ENCODE measurements at regions not wholly inside any gene's neighbourhood (a gene's known extent, or its start where the extent isn't known, plus 50 kb on each side); places are given as distances from the start of the nearest gene placed in this dataset.
"Not testable (repeated sequence)": the region's sequence is repeated elsewhere in the genome, so short reads cannot be mapped to it uniquely, and the experiment has no call there.

DNA sequence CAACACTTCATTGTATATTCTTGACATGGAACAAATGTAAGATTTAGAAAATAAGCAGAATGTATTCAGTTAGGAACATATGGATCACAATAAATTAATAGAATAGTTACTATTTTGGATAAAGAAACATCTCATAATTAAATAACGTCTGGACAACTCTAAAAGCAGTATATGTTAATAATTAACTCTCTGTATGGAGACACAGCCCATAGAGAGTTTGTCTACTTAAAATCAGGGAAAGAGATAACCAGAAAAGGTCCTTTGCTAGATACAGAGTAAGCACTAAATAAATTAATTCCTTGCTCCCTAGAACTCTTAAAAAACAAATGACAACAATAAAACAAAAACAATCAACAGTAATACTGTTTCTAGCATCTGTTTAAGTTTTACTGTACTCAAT, 184.4 kb upstream of the THSD7A start:
- H3K4me2 ChIP-seq (ENCODE audit: insufficient read depth, low read length), result no peak overlapping the region
- no peak overlapping the region for H2AFZ ChIP-seq (ENCODE audit: low read depth, low read length)
- no peaks in the 10 kb centered on the region for H4K20me1 ChIP-seq (ENCODE audit: insufficient read depth, low read length)
- H3K79me2 ChIP-seq (ENCODE audit: insufficient read depth, low read length), result no peaks in the 10 kb centered on the region
- H3K9me3 ChIP-seq (ENCODE audit: insufficient read depth, low read length, severe bottlenecking), result no peaks in the 10 kb centered on the region
- H3K4me3 ChIP-seq (ENCODE audit: low read depth in 1 of 2, low read length in 2 of 2), result no peak overlapping the region
- H3K27ac ChIP-seq (ENCODE audit: low read length), result no peak overlapping the region
- DNase-seq (no peak), ATAC-seq (ENCODE audit: insufficient read depth, low read depth) (no peak)
- H3K27me3 ChIP-seq (ENCODE audit: insufficient read depth, low read length, poor library complexity), result no peaks in the 10 kb centered on the region
- no peak overlapping the region for H3K9ac ChIP-seq (ENCODE audit: low read depth, low read length)
- H3K36me3 ChIP-seq (ENCODE audit: insufficient read depth, low read length), result no peaks in the 10 kb centered on the region
- H3K4me1 ChIP-seq (ENCODE audit: insufficient read depth, low read length), result no peaks in the 10 kb centered on the region
- TF ChIP-seq, protein P1, sequence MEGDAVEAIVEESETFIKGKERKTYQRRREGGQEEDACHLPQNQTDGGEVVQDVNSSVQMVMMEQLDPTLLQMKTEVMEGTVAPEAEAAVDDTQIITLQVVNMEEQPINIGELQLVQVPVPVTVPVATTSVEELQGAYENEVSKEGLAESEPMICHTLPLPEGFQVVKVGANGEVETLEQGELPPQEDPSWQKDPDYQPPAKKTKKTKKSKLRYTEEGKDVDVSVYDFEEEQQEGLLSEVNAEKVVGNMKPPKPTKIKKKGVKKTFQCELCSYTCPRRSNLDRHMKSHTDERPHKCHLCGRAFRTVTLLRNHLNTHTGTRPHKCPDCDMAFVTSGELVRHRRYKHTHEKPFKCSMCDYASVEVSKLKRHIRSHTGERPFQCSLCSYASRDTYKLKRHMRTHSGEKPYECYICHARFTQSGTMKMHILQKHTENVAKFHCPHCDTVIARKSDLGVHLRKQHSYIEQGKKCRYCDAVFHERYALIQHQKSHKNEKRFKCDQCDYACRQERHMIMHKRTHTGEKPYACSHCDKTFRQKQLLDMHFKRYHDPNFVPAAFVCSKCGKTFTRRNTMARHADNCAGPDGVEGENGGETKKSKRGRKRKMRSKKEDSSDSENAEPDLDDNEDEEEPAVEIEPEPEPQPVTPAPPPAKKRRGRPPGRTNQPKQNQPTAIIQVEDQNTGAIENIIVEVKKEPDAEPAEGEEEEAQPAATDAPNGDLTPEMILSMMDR (IDR thresholded peaks at IDR 0.05; ENCODE audit: borderline replicate concordance, extremely low read depth, low read length, poor library complexity, severe bottlenecking), result no peak
- no peak for TF ChIP-seq EZH2 (IDR thresholded peaks at IDR 0.05; ENCODE audit: borderline replicate concordance, low read depth, low read length, severe bottlenecking)

DNA sequence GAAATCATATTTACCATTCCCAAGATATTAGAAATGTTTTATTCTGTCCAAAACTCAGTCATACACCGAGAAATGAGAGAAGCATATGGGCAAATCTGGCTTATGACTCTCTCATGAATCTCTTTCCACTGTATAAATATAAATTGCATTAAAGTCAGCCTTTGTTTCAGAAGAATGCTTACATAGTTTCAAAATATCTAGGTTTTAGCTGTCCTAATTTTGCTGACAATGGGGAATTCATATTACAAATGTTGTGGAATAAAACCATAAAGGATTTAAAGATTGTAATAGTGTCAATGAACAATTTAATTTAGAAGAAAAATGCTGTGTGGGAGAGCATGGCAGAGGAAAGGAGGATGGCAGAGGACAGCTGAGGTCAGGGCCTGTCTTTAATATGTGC, 185.0 kb upstream of the THSD7A start:
- H3K79me2 ChIP-seq (ENCODE audit: insufficient read depth, low read length), result no peaks in the 10 kb centered on the region
- no peak overlapping the region for H3K27ac ChIP-seq (ENCODE audit: low read length)
- ATAC-seq (ENCODE audit: insufficient read depth, low read depth) (no peak), DNase-seq (no peak)
- H3K9ac ChIP-seq (ENCODE audit: low read depth, low read length), result no peak overlapping the region
- H4K20me1 ChIP-seq (ENCODE audit: insufficient read depth, low read length), result no peaks in the 10 kb centered on the region
- no peaks in the 10 kb centered on the region for H3K4me1 ChIP-seq (ENCODE audit: insufficient read depth, low read length)
- no peaks in the 10 kb centered on the region for H3K27me3 ChIP-seq (ENCODE audit: insufficient read depth, low read length, poor library complexity)
- H3K4me3 ChIP-seq (ENCODE audit: low read depth in 1 of 2, low read length in 2 of 2), result no peak overlapping the region
- TF ChIP-seq, protein P1 (IDR thresholded peaks at IDR 0.05; ENCODE audit: borderline replicate concordance, extremely low read depth, low read length, poor library complexity, severe bottlenecking), result no peak
- no peak for TF ChIP-seq EZH2 (IDR thresholded peaks at IDR 0.05; ENCODE audit: borderline replicate concordance, low read depth, low read length, severe bottlenecking)
- no peaks in the 10 kb centered on the region for H3K36me3 ChIP-seq (ENCODE audit: insufficient read depth, low read length)
- H2AFZ ChIP-seq (ENCODE audit: low read depth, low read length), result no peak overlapping the region
- no peaks in the 10 kb centered on the region for H3K9me3 ChIP-seq (ENCODE audit: insufficient read depth, low read length, severe bottlenecking)
- no peak overlapping the region for H3K4me2 ChIP-seq (ENCODE audit: insufficient read depth, low read length)

DNA sequence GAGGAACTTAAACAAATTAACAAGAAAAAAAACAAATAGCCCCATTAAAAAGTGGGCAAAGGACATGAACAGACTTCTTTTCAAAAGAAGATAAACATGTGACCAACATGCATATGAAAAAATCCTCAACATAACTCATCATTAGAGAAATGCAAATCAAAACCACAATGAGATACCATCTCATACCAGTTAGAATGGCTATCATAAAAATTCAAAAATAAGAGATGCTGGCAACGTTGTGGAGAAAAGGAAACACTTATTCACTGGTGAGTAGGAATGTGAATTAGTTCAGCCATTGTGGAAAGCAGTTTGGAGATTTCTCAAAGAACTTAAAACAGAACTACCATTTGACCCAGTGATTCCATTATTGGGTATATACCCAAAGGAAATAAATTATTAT, 189.1 kb upstream of the TMEM106B start:
- not testable (repeated sequence) for H3K79me2 ChIP-seq (ENCODE audit: insufficient read depth, low read length); H2AFZ ChIP-seq (ENCODE audit: low read depth, low read length); DNase-seq; H4K20me1 ChIP-seq (ENCODE audit: insufficient read depth, low read length); H3K27ac ChIP-seq (ENCODE audit: low read length); H3K36me3 ChIP-seq (ENCODE audit: insufficient read depth, low read length); ATAC-seq (ENCODE audit: insufficient read depth, low read depth); H3K27me3 ChIP-seq (ENCODE audit: insufficient read depth, low read length, poor library complexity); H3K4me2 ChIP-seq (ENCODE audit: insufficient read depth, low read length); H3K9me3 ChIP-seq (ENCODE audit: insufficient read depth, low read length, severe bottlenecking); H3K4me3 ChIP-seq (ENCODE audit: low read depth in 1 of 2, low read length in 2 of 2); H3K9ac ChIP-seq (ENCODE audit: low read depth, low read length); H3K4me1 ChIP-seq (ENCODE audit: insufficient read depth, low read length)

- H3K4me2 ChIP-seq (ENCODE audit: insufficient read depth, low read length), result no peak overlapping the region
- H3K4me1 ChIP-seq (ENCODE audit: insufficient read depth, low read length), result no peaks in the 10 kb centered on the region
- H3K79me2 ChIP-seq (ENCODE audit: insufficient read depth, low read length), result no peaks in the 10 kb centered on the region
- no peak overlapping the region for H3K4me3 ChIP-seq (ENCODE audit: low read depth in 1 of 2, low read length in 2 of 2)
- DNase-seq, result no peak
- H3K9me3 ChIP-seq (ENCODE audit: insufficient read depth, low read length, severe bottlenecking), result no peaks in the 10 kb centered on the region
- TF ChIP-seq EZH2 (IDR thresholded peaks at IDR 0.05; ENCODE audit: borderline replicate concordance, low read depth, low read length, severe bottlenecking), result no peak
- TF ChIP-seq, protein P1 (IDR thresholded peaks at IDR 0.05; ENCODE audit: borderline replicate concordance, extremely low read depth, low read length, poor library complexity, severe bottlenecking), result no peak
- H3K9ac ChIP-seq (ENCODE audit: low read depth, low read length), result no peak overlapping the region
- no peak overlapping the region for H3K27ac ChIP-seq (ENCODE audit: low read length)
- H3K36me3 ChIP-seq (ENCODE audit: insufficient read depth, low read length), result no peaks in the 10 kb centered on the region
- no peak for ATAC-seq (ENCODE audit: insufficient read depth, low read depth)
- no peak overlapping the region for H2AFZ ChIP-seq (ENCODE audit: low read depth, low read length)
- no peaks in the 10 kb centered on the region for H4K20me1 ChIP-seq (ENCODE audit: insufficient read depth, low read length)
- H3K27me3 ChIP-seq (ENCODE audit: insufficient read depth, low read length, poor library complexity), result no peaks in the 10 kb centered on the region
Measured at GRCh38 chr7:12025246-12025645, 185.8 kb upstream of the TMEM106B start.
